Muscle layer of colon (tissue), 2 donors: ENCODE measurements at regions not wholly inside any gene's neighbourhood (a gene's known extent, or its start where the extent isn't known, plus 50 kb on each side); places are given as distances from the start of the nearest gene placed in this dataset.

Experiments
- H3K27ac ChIP-seq: one replicate; pipeline ENCODE4 v1.7.0; 2013; ENCODE audit warnings: low read depth, mild to moderate bottlenecking, low read length, moderate library complexity
- H3K27me3 ChIP-seq, 2 donors: one replicate each; pipeline ENCODE4 v1.7.0; 2013; ENCODE audit warnings: low read length in 2 of 2, mild to moderate bottlenecking in 2 of 2; ENCODE audit not compliant: insufficient read depth in 2 of 2, control insufficient read depth in 1 of 2
- H3K36me3 ChIP-seq: one replicate; pipeline ENCODE4 v1.7.0; 2013; ENCODE audit warnings: mild to moderate bottlenecking, low read length; ENCODE audit not compliant: insufficient read depth
- H3K4me1 ChIP-seq: one replicate; pipeline ENCODE4 v1.7.0; 2013; ENCODE audit warnings: mild to moderate bottlenecking, low read length; ENCODE audit not compliant: insufficient read depth
- H3K4me3 ChIP-seq, 2 donors: one replicate each; pipeline ENCODE4 v1.7.0; 2013; ENCODE audit warnings: low read length in 2 of 2, low read depth in 1 of 2, mild to moderate bottlenecking in 1 of 2, moderate library complexity in 1 of 2
- H3K9ac ChIP-seq: one replicate; pipeline ENCODE4 v1.7.0; 2013; ENCODE audit warnings: low read length
- H3K9me3 ChIP-seq: one replicate; pipeline ENCODE4 v1.7.0; 2013; ENCODE audit warnings: mild to moderate bottlenecking, low read length
- donor health status: abdominal sarcoma.
- donor health status: Adenocarcinoma of cecum.

DNA sequence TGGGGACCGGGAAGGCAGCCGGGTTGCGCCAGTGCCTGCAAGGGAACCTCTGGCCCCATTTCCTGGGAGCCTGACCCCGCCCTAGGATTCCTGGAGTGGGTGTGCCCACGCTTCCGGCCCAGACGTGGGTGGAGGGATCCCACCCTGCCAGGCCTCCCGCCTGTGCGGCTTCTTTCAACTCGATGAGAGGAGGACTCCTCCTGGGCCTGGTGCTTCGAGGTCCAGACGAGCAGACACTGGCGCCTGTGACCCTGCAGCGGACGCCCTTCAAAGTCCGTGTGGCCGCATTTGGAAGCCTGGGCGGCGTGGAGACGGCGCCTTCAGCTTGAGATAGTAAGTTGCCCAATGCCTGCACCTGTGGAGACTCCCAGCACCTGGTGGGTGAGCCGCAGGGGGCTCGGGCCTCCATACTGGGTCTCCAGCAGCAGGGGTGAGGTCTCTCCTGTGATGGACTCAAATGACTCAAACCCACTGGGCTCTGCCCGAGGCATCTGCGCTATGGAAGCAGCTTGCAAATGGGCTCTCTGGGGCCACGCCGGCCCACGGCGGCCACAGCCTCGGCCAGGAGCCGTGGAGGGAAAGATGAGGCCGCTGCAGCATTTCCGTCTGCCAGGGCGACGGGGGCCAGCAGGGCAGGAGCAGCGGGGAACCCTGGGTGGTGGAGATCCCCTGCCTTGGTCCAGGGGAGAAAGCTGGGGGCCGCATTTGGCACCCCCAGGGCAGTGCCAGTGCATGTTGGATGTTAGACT lies 64.3 kb upstream of the PPARA start:
- Histone ChIP-seq H3K27me3 (no peaks in the 10 kb centered on the region), H3K4me3 (peak overlapping the region in 1 of 2 donors; percentile 35), H3K27ac (peak overlapping the region; percentile 96), H3K4me1 (peaks cover 95% of the 10 kb centered on the region), H3K9ac (peak overlapping the region; percentile 11), H3K36me3 (peaks cover 13% of the 10 kb centered on the region), H3K9me3 (no peaks in the 10 kb centered on the region)

DNA sequence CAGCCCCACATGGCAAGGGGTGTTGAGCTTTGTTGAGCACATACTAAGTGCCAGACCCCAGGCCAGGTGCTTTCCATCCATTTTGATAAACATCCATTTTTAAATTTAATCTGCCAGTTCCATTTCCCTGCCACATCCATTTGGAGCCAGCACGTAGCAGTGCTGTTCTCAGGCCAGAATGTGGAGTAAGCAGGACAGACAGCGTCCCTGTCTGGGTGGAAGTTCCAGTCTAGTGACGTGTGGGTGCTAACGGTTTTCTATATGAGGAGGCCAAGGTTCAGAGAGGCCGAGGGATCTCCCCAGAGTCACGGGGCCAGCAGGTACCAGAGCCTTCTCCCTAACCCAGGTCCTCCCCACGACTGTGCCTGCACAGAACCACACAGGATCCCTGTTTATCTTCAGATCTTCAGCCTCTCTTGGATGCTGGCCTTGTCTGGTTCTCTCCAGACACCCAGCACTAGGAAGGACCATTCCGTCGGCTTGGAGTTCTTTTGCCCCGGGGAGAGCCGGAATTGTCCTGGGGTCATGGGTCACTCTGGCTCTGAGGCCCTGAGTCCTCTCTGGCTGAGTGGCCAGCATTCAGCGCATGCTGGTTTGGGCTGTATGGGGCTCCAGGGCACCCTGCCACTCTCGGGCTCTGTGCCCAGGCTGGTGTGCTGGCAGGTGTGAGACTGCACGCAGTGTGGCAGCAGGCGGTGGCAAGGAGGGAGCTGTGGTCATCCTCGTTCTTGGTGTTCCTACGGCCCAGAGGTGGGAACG lies 63.6 kb upstream of the PPARA start:
- Histone ChIP-seq H3K36me3 (peaks cover 20% of the 10 kb centered on the region), H3K9ac (peak overlapping the region; percentile 4), H3K4me1 (peaks cover 97% of the 10 kb centered on the region), H3K9me3 (no peaks in the 10 kb centered on the region), H3K27me3 (no peaks in the 10 kb centered on the region), H3K4me3 (peak overlapping the region in 1 of 2 donors; percentile 21), H3K27ac (peak overlapping the region; percentile 96)

DNA sequence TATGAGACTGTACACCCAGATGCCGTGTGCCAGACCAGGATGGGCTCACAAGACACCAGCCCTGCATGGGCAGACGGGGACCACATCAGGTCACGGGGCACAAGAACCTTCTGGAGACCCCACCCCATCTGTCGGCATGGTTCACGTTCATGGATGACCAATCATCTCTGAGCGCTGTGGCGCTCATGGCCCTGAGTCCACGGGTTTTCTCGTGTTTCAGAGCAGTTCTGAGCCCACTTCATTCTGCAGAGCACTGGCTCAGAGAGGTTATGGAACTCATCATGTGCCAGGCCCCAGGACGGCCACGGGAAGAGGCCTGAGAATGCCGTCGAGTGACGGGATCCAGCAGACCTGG lies 63.0 kb upstream of the PPARA start:
- Histone ChIP-seq H3K27me3 (no peaks in the 10 kb centered on the region), H3K9ac (no peak overlapping the region), H3K36me3 (peaks cover 25% of the 10 kb centered on the region), H3K27ac (peak overlapping the region; percentile 96), H3K9me3 (no peaks in the 10 kb centered on the region), H3K4me3 (peak overlapping the region in 1 of 2 donors; percentile 21), H3K4me1 (peaks cover 97% of the 10 kb centered on the region)

DNA sequence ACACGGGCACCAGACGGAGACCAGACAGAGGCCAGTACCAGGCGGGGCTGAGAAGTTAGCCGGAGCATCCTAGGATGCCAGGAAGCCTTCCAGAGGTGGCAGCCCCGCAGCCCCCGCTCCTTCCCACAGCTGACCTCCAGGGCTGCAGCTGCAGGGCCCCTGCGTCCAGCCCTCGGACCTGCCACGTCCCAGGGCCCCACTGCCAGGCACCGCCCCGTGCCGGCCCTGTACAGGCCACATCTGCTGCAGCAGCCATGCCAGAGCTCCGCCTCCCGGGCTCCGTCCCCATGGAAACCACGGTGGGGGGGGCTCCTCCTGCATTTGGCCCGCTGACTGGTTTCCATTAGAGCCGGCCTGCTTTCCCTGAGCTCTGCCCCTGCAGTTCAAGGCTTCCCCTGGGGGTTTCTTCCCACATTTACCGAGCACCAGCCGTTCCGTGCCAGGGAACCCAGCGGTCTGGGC lies 62.5 kb upstream of the PPARA start:
- H3K4me3 ChIP-seq, result peak overlapping the region; percentile 8 to 21
- H3K27me3 ChIP-seq, result no peaks in the 10 kb centered on the region
- H3K4me1 ChIP-seq, result peaks cover 97% of the 10 kb centered on the region
- H3K9me3 ChIP-seq, result no peaks in the 10 kb centered on the region
- peaks cover 25% of the 10 kb centered on the region for H3K36me3 ChIP-seq
- peak overlapping the region; percentile 96 for H3K27ac ChIP-seq
- peak overlapping the region; percentile 37 for H3K9ac ChIP-seq

DNA sequence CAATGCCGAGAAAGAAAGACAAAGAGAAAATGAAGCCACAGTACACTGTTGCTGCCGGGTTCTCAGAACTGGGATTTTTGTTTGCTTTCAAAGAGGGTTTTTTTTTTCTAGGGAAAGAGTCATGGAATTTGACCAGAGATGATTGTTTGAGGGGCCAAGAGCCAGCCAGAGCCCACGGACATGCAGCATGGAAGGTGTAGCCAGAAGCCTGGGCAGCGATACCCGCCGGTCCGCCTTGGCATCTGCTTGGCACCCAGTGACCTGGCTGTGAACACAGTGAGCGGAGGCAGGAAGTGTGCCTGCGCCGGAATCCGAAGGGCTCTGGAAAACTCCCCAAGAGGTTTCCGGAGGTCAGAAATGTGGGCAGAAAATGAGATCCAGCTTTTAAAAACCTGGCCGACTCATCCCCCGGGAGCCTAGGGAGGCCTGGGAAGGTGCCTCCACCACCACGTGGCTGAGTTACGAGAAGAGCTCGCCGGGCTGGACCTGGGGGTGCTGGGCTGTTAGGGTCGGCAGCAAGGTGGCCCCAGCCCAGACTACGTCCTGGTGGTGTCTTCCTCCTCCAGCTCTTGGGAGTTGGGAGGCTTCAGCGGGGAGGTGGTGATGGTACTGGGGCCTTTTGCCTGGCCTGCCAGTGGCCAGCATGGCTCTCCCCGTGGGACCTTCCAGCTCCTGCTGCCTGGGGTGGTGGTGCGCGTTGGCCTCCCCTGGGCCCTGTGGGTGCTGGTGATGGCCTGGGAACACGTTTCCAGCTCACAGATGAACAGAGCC lies 61.6 kb upstream of the PPARA start:
- H3K9ac ChIP-seq, result peak overlapping the region; percentile 37
- no peaks in the 10 kb centered on the region for H3K27me3 ChIP-seq
- H3K9me3 ChIP-seq, result no peaks in the 10 kb centered on the region
- H3K4me3 ChIP-seq, result peak overlapping the region in 1 of 2 donors; percentile 44
- H3K27ac ChIP-seq, result peak overlapping the region; percentile 96
- H3K36me3 ChIP-seq, result peaks cover 33% of the 10 kb centered on the region
- peaks cover 99% of the 10 kb centered on the region for H3K4me1 ChIP-seq

DNA sequence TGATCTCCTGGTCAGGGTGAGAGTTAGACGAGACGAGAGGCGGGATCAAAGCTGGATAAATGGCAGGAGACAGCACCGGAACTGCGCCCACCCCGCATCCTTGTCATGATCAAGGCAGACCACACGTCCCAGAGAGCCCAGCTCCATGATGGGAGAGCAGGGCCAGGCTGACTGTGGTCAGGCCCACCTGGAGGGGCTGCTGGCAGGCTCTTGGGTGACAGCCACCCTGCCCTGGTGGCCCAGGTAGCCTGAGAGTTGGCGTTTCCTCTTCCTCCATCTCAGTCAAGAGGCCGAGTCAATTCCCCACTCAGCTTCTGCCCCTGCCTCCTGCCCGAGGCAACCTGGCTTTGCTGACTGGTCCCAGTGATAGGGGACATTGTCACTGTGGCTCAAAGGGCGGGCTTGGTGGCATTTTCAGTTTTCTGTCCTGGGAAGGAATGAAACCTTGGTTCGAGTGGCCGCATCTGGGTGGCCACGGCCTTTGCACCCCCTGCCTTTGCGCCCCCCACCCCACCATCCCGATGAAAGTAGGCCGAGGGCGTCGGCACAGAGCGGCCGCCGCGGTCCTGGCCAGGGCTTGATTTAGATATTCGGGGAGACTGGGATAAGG lies 60.8 kb upstream of the PPARA start:
- H3K27ac ChIP-seq, result peak overlapping the region; percentile 96
- H3K27me3 ChIP-seq, result no peaks in the 10 kb centered on the region
- H3K4me1 ChIP-seq, result peaks cover 99% of the 10 kb centered on the region
- no peaks in the 10 kb centered on the region for H3K9me3 ChIP-seq
- peak overlapping the region; percentile 37 for H3K9ac ChIP-seq
- H3K36me3 ChIP-seq, result peaks cover 32% of the 10 kb centered on the region
- peak overlapping the region in 1 of 2 donors; percentile 32 for H3K4me3 ChIP-seq

DNA sequence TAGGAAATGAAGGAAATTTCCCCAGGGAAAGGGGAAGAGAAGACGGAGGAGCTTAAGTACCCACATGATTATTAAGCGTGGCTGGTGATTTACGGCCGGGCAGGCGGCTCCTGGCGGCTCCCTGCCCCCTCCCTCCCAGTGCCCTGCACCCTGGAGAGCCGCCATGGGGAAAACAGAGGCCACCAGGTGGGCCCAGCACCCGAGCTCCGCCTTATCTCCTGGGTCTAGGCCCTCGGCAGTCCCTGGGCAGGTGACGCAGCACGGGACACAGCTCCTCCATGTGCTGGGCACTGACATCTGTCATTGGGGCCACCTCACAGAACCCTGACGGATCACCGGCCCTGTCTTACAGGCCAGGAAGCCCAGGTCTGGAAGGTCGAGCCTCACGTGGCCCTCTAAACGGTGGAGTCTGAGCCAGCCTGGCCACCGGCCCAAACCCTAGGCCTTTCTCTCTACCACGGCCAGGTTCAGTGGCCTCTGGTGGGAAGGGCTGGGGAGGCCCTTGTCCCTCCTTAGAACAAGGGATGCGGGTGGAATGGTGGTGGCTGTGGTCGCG lies 60.2 kb upstream of the PPARA start:
- Histone ChIP-seq H3K36me3 (peaks cover 32% of the 10 kb centered on the region), H3K4me3 (no peak overlapping the region)

DNA sequence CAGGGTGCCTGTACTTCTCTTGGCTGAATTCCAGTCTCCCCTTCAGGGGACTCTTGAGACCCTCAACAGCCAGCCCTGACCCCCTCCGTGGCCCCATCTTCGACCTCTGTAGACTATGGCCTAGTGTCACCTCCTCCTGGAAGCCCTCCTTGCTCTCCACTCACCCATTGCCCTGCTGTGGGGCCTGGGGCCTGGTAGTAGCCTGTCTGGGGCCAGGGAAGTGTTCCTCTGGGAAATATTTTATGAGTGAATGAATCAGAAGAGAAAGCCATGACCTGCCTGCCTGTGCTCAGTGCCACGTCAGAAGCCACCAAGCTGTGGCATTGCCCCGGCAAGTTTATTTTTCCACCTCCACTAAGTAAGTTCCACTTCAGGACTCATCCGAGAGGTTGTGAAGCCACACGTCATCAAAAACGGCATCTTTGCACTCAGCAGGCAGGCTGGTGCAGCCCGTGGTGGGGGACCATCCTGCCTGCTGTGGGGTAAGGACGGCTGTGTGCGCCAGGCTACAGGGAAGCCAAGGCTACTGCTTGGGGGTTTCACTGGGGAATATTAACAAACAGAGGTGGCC lies 59.6 kb upstream of the PPARA start:
- peak overlapping the region; percentile 96 for H3K27ac ChIP-seq
- peak overlapping the region; percentile 37 for H3K9ac ChIP-seq
- peaks cover 94% of the 10 kb centered on the region for H3K4me1 ChIP-seq
- H3K4me3 ChIP-seq, result no peak overlapping the region
- no peaks in the 10 kb centered on the region for H3K27me3 ChIP-seq
- H3K9me3 ChIP-seq, result no peaks in the 10 kb centered on the region
- peaks cover 32% of the 10 kb centered on the region for H3K36me3 ChIP-seq

More for the DNA sequence above, 60.2 kb upstream of the PPARA start:
- Histone ChIP-seq H3K27me3 (no peaks in the 10 kb centered on the region), H3K4me1 (peaks cover 99% of the 10 kb centered on the region), H3K9ac (peak overlapping the region; percentile 37), H3K9me3 (no peaks in the 10 kb centered on the region), H3K27ac (peak overlapping the region; percentile 96)

DNA sequence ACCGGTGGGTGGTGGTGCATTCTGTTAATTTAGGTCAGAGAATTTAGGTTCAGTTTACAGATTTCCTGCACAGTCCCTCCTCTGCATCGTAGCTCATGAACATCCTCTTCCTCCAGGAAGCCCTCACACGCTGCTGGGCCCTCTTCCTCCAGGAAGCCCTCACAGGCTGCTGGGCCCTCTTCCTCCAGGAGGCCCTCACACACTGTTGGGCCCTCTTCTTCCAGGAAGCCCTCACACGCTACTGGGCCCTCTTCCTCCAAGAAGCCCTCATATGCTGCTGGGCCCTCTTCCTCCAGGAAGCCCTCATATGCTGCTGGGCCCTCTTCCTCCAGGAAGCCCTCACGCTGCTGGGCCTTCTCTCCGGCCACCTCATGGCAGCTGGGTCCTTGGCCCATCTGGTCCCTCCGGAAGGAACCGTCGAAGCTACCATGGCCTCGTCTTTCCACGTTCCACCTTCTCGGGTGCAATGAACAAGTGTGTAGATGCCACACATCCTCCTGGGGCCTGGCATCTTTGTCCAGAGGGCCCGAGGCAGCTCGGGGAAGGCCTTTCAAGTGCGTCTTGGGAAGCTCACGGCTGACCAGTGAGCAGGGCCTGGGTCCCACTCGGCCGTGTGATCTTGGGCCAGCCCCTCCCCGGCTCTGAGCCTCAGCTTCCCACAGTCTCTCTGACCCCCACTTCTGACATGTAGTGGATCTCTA lies 58.9 kb upstream of the PPARA start:
- peak overlapping the region; percentile 96 for H3K27ac ChIP-seq
- H3K4me1 ChIP-seq, result peaks cover 93% of the 10 kb centered on the region
- no peak overlapping the region for H3K9ac ChIP-seq
- H3K36me3 ChIP-seq, result peaks cover 32% of the 10 kb centered on the region
- no peak overlapping the region for H3K4me3 ChIP-seq
- H3K9me3 ChIP-seq, result no peaks in the 10 kb centered on the region
- no peaks in the 10 kb centered on the region for H3K27me3 ChIP-seq

DNA sequence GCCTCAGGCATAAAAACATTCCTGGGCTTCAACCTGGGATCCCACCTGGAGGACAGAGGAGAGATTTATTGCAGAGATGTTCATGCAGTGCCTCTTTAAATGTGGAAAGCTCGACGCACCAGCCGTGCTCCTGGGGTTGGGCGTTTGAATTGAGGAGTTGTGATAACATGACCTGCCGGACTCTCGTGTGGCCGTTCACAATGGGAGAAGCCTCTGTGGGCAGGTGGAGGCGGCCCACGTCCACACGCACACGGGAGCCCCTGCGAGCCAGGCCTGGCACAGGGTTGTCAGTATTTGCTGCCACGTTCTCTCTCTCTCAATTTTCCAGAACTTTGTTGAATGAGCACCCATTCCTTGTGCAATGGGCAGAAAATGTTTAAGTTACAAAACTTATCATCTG lies 58.3 kb upstream of the PPARA start:
- Histone ChIP-seq H3K9me3 (no peaks in the 10 kb centered on the region), H3K4me1 (peaks cover 91% of the 10 kb centered on the region), H3K27me3 (no peaks in the 10 kb centered on the region), H3K4me3 (no peak overlapping the region), H3K27ac (peak overlapping the region; percentile 19), H3K9ac (no peak overlapping the region), H3K36me3 (peaks cover 32% of the 10 kb centered on the region)
